ENCODE measurements at regions not wholly inside any gene's neighbourhood (a gene's known extent, or its start where the extent isn't known, plus 50 kb on each side); places are given as distances from the start of the nearest gene placed in this dataset.

- TF ChIP-seq ZHX1 (conservative IDR thresholded peaks at IDR 0.05; ENCODE audit: low read length) (peak; percentile 87), BRCA1 (IDR thresholded peaks at IDR 0.05) (no peak), BRCA1 (CRISPR knock-in tag; IDR thresholded peaks at IDR 0.05) (no peak), MEIS2 (IDR thresholded peaks at IDR 0.05; ENCODE audit: partially characterized antibody) (peak; percentile 74), FUS (optimal IDR thresholded peaks at IDR 0.05; ENCODE audit: low read depth, low read length) (peak; percentile 91), TCF3 (CRISPR knock-in tag; IDR thresholded peaks at IDR 0.05) (peak; percentile 34), NRF1 (conservative IDR thresholded peaks at IDR 0.05 in 1 of 2, IDR thresholded peaks at IDR 0.05 in 1 of 2) (peak; percentile 55 to 67; a peak in 3 of 4 replicates), MED1 (CRISPR knock-in tag; IDR thresholded peaks at IDR 0.05; ENCODE audit: borderline replicate concordance) (peak; percentile 97), PKNOX1 (IDR thresholded peaks at IDR 0.05) (peak; percentile 89), ZC3H8 (IDR thresholded peaks at IDR 0.05) (peak; percentile 99), ZKSCAN8 (CRISPR knock-in tag; IDR thresholded peaks at IDR 0.05) (peak; percentile 54; the same call in 1 of the 2 replicates), ZNF274 (IDR thresholded peaks at IDR 0.05; ENCODE audit: borderline replicate concordance, low read depth, low read length) (no peak), GATAD2B (IDR thresholded peaks at IDR 0.05; ENCODE audit: borderline replicate concordance) (0 out of 2 replicates have a peak, but pooled peaks have one; percentile 38), BRD9 (IDR thresholded peaks at IDR 0.05; ENCODE audit: low read depth, partially characterized antibody) (peak; percentile 38), SUPT5H (IDR thresholded peaks at IDR 0.05) (peak; percentile 100), ID3 (CRISPR knock-in tag; IDR thresholded peaks at IDR 0.05) (no peak), ID3 (tag; IDR thresholded peaks at IDR 0.05) (peak; percentile 53), SIX5 (IDR thresholded peaks at IDR 0.05; ENCODE audit: borderline replicate concordance in 1 of 2, insufficient read depth in 1 of 2, low read depth in 1 of 2, low read length in 2 of 2) (no peak; a peak in 1 of 4 replicates), NCOA6 (IDR thresholded peaks at IDR 0.05) (no peak), FIP1L1 (IDR thresholded peaks at IDR 0.05; ENCODE audit: low read depth, low read length, poor library complexity, severe bottlenecking) (peak; percentile 81), PREB (CRISPR knock-in tag; IDR thresholded peaks at IDR 0.05) (0 out of 2 replicates have a peak, but pooled peaks have one; percentile 73), RBM25 (IDR thresholded peaks at IDR 0.05; ENCODE audit: low read depth, low read length, severe bottlenecking) (no peak), ZNF444 (CRISPR knock-in tag; IDR thresholded peaks at IDR 0.05) (peak; percentile 74; the same call in 1 of the 2 replicates)
These were observed 87.8 kb downstream of the PRKAB2 start (continued) for GRCh38 chr1:147084273-147085096.

All from K562 (cell line).